Muscle of arm (tissue), 1 donor: ENCODE measurements at regions not wholly inside any gene's neighbourhood (a gene's known extent, or its start where the extent isn't known, plus 50 kb on each side); places are given as distances from the start of the nearest gene placed in this dataset.

ENCODE experiments used
- DNase-seq: peaks from one replicate; pipeline ENCODE4 v3.0.0-alpha.2; 2013

- no peak for DNase-seq
Measured at GRCh38 chr22:44423556-44424358, 74.3 kb downstream of the RTL6 start.

DNA sequence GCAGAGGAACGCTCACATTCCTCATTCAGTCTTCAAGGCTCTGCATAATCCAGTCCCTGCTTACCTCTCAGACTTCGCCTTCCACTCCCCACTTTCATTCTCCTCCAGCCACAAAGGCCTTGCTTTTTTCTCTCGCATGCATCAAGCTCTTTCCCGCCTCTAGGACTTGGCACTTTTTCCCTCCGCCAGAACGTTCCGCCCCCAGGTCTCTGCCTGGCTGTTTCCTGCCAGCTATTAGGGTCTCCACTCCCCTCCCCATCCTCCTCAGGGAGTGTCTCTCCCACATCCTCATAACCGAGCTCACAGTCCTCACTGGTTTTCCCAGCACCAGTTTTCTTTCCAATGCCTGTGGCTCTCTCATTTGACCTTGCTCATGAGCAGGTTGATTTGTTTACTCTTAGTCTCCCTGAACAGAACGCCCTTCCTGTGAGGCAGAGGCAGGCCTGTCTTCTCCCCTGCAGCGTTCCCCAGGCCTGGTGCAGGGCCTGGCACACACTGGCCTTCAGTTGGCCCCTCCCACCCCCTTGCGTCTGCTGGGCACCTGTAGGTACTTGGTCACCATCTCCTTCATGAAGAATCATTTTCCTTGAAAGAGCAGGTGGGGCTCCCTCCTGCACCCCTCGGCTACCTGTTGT, 75.2 kb downstream of the RTL6 start:
- no peak for DNase-seq

- no peak for DNase-seq
Measured at GRCh38 chr22:44419429-44419828, 78.6 kb downstream of the RTL6 start.

- DNase-seq: no peak
Measured at GRCh38 chr22:44413211-44413610, 84.8 kb downstream of the RTL6 start.

DNA sequence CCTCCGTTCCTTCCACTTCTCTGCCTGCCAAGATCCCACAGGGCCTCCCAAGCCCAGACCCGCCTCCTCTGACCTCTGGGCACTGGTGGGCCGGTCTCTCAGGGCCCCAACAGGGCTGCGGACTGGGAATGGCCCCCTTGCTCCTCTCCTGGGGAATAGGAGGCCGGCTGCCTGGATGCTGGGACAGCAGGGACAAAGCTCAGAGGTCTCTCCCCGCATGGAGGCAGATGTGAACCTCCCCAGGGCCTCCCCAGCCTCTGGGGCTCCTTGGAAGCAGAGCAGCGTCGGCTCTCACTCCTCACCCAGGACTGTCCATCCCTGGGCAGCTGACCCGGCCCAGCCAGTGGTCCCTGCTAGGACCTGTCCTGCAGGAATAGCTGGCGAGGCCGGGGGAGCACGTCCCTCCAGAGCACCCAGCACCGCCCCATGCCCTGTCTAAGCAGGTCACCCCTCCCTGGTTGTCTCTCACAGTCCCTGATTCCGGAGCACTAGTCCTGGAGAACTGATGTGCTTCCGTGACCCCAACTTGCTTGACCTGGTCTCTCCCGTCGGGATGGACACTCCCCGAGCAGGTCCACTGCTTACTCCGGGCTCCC, 85.8 kb downstream of the RTL6 start:
- no peak for DNase-seq

- no peak for DNase-seq
Measured at GRCh38 chr22:44411226-44412135, 86.6 kb downstream of the RTL6 start.

DNA sequence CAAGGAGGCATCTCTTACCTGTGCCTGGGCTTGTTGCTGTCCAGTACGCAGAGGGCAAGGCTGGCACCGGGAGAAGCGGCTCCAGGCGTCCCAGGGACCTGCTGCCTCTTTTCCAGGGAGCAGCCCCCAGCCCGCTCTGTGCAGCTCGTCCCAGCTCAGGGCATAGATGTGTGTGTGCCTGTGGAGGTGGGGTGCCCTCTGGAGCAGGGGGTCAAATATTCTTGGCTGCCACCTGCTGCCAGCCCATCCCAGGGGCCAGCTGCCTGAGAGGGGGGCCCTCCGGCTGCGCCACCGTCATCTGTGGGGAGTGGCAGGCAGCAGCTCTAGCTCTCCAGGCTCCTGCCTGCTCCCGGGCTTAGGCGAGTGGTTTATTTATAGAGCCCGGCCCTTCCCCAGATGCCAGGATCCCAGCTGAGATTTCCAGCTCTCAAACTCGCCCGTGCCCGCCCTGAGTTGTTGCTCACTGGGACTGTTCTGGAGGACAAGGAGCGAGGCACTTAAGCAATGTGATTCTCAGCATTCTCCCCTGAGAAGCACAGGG, 87.5 kb downstream of the RTL6 start:
- DNase-seq: no peak

- DNase-seq: no peak
Measured at GRCh38 chr22:44409974-44410316, 88.1 kb downstream of the RTL6 start.

DNA sequence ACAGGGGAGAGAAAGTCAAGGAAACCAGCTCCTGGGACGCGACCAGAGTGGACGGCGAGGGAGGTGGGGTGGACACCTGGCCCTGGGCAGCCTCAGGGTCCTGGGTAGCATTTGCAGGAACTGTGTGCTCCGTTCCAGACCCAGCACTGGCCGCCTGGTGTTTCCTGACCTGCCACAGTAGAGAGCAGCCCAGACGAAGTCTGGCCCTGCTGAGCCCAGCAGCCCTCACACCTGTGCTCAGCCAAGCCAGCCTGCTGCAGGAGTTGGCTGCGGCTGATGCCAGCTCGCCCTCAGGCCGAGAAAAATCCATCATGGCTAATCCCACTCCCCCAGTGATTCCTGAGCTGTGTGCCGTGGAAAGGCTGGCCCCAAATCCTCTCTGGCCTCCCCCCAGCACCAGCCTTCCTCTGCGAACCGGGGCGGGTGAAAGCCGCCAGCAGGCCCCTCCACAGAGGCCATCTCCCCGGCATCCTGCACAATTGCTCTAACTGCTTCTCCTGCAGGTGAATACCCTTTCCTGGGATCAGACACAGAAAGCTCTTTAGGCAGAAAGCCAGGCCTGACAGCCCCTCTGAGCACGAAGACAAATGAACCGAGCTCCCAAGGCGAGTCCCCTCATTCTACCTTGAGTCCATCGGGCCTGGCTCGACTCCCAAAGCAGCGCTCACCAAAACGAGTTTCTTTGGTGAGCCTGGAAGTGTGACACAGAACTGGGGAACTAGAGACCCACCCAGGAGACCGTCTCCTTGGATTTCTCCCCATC, 88.6 kb downstream of the RTL6 start:
- DNase-seq: no peak

GRCh38 chr22:44408829-44409192, 89.2 kb downstream of the RTL6 start:
- no peak for DNase-seq

GRCh38 chr22:44407987-44408828, 89.8 kb downstream of the RTL6 start:
- DNase-seq: no peak

GRCh38 chr22:44407171-44407986, 90.7 kb downstream of the RTL6 start:
- no peak for DNase-seq

DNA sequence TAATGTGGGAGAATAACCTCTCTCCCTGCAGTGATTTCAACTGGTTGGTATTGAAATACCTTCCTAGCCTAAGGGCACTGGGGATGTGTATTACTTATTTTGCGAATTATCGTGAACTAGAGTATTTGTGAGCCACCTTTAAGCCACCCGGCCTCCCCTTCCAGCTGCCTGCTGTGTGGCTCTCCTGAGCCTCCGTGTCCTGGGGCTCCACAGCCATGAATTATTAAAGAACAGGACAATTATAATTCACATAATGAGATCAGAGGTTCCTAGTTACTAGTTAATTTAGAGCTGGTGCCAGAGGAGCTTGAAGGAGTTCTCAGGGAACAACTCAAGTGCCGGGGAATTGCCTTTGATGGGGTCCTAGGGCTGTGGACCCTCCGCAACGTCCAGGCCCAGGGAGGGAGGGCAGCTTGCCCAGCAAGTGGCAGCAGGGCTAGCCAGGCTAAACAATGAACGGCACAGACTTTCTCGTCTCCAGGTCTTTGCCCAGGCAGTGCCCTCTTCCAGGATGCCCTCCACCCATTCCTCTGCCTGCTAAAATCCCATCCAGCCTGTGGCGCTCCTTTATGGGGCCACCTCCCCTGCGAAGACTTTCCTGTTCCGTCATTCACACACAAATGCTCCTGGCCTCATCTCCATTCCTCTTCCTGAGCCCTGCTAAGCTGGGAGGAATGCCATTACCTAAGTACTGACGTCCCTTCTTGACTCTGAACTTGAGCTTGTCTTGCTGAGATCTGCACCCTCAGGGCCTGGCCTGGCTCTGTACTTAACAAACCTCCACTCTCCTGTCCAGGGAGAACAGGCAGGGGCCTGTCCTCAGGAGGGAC, 91.5 kb downstream of the RTL6 start:
- no peak for DNase-seq

DNA sequence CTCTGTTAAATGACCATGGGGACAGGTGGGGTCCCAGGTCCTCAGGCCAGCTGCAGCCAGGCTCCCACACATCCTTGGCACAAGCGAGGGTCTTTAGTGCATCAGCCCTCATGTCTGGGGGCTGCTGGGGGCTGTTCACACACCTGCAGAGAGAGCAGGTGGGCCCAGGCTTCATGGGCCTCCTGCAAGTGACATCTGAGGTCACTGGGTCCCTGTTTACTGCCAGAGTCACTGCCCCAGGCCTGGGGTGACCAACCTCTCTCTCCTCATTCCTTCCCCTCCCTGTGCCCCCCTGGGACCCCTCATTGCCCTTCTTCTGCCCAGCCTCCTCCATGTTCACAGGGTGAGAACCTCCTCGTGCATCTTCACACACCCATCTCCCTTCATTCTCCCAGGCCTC, 92.4 kb downstream of the RTL6 start:
- no peak for DNase-seq

- DNase-seq: no peak
Measured at GRCh38 chr22:44404341-44405020, 91.7 kb upstream of the SHISAL1 start.

DNA sequence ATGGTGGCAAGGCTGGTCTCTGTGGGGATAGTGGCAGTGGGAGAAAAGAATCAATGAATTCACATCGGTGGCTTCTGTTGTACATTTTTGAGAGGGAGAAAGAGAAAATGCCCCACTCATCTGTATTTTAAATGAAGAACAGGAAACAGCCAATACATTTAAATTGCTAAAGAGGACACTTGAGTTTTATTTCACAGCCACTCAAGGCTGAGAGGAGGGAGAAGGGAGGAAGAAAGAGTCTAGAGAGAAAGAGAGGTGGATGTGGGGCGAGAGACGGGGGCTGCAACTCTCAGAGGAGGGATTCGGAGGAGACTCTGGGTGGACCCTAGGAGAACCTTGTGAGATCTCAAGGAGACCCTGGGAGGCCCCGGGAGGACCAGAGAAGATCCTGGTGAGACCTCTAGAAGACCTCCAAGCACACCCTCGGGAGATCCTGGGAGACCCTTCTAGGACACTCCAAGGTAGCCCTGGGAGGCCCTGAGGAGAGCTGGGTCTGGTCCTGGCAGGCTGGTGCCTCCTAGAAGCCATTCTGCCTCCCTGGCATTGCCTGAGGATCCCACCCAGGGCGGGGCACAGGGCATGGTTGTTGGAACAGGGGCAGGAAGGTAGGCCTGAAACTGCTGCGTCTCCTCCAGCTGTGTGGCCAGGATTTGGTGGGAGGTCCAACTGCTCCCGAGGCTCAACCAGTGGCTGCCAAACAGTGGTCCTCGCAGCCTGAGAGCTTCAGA, 91.0 kb upstream of the SHISAL1 start:
- no peak for DNase-seq

DNA sequence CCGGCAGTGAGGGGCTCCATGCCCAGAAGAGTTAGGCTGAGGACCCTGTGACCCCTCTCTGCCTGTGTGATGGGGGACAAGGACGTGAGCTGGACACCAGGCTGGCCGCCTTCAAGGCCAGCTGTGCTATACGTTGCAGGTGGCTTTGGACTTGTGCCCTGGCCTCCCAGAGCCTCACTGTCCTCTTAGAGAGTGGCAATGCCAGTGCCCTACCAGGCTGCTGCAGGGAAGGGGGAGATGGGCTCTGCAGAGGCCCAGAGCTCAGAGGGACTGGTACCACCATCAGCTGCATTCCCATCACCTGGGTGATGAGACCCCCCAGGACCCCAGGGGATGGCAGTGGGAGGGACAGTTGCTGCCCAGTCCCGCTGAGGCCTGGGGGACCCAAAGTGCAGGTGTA, 90.4 kb upstream of the SHISAL1 start:
- no peak for DNase-seq
